ENCODE measurements at regions not wholly inside any gene's neighbourhood (a gene's known extent, or its start where the extent isn't known, plus 50 kb on each side); places are given as distances from the start of the nearest gene placed in this dataset.
"Not testable (repeated sequence)": the region's sequence is repeated elsewhere in the genome, so short reads cannot be mapped to it uniquely, and the experiment has no call there.

DNA sequence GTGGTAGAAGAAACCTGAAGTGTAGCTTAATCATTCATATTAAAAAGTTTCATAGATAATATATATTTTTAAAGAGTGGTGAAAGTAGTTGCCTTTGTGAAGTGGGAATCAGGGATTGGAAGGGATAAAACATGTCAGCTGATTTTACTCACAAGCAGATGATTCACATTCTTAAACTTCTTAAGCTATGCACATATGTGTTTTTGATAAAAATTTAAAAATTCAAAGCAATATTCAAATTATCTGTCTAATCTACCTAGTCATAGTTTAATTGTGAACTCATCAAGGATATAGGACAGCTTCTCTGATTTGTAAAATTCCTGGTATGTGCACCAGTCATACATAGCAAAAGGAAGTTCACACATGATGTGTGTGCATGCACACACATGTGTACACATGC lies 520.6 kb upstream of the PITX2 start:
- H3K36me3 Mint-ChIP-seq: no peaks in the 10 kb centered on the region
- no peaks in the 10 kb centered on the region for H3K27me3 Mint-ChIP-seq
- H3K27ac Mint-ChIP-seq: no peak overlapping the region
- H3K4me1 Mint-ChIP-seq (ENCODE audit: unreplicated experiment): no peaks in the 10 kb centered on the region
- H3K4me3 Mint-ChIP-seq: no peak overlapping the region
- no peaks in the 10 kb centered on the region for H3K9me3 Mint-ChIP-seq
- TF ChIP-seq, protein P1, sequence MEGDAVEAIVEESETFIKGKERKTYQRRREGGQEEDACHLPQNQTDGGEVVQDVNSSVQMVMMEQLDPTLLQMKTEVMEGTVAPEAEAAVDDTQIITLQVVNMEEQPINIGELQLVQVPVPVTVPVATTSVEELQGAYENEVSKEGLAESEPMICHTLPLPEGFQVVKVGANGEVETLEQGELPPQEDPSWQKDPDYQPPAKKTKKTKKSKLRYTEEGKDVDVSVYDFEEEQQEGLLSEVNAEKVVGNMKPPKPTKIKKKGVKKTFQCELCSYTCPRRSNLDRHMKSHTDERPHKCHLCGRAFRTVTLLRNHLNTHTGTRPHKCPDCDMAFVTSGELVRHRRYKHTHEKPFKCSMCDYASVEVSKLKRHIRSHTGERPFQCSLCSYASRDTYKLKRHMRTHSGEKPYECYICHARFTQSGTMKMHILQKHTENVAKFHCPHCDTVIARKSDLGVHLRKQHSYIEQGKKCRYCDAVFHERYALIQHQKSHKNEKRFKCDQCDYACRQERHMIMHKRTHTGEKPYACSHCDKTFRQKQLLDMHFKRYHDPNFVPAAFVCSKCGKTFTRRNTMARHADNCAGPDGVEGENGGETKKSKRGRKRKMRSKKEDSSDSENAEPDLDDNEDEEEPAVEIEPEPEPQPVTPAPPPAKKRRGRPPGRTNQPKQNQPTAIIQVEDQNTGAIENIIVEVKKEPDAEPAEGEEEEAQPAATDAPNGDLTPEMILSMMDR (conservative IDR thresholded peaks at IDR 0.05): no peak
- DNase-seq (ENCODE audit: extremely low spot score, unreplicated experiment): no peak

- Mint-ChIP-seq H3K4me3 (no peak overlapping the region), H3K27ac (no peak overlapping the region), H3K4me1 (ENCODE audit: unreplicated experiment) (no peaks in the 10 kb centered on the region), H3K27me3 (no peaks in the 10 kb centered on the region), H3K9me3 (peaks cover 4% of the 10 kb centered on the region), H3K36me3 (no peaks in the 10 kb centered on the region)
- DNase-seq (ENCODE audit: extremely low spot score, unreplicated experiment): no peak
- TF ChIP-seq, protein P1 (conservative IDR thresholded peaks at IDR 0.05): no peak
These were observed 532.1 kb upstream of the PITX2 start for GRCh38 chr4:111154934-111155333.

DNA sequence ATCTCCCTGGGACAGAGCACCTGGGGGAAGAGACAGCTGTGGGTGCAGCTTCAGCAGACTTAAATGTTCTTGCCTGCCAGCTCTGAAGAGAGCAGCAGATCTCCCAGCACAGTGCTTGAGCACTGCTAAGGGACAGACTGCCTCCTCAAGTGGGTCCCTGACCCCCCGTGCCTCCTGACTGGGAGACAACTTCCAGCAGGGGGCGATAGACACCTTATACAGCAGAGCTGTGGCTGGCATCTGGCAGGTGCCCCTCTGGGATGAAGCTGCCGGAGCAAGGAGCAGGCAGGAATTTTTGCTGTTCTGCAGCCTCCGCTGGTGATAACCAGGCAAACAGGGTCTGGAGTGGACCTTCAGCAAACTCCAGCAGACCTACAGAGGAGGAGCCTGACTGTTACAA lies 541.7 kb upstream of the PITX2 start:
- not testable (repeated sequence) for H3K36me3 Mint-ChIP-seq; DNase-seq (ENCODE audit: extremely low spot score, unreplicated experiment); H3K4me3 Mint-ChIP-seq; H3K27me3 Mint-ChIP-seq; H3K4me1 Mint-ChIP-seq (ENCODE audit: unreplicated experiment); H3K27ac Mint-ChIP-seq; H3K9me3 Mint-ChIP-seq
- TF ChIP-seq, protein P1 (conservative IDR thresholded peaks at IDR 0.05): peak; percentile 54

GRCh38 chr4:111174331-111174730 lies 551.5 kb upstream of the PITX2 start:
- DNase-seq (ENCODE audit: extremely low spot score, unreplicated experiment): no peak
- no peak overlapping the region for H3K4me3 Mint-ChIP-seq
- H3K27me3 Mint-ChIP-seq: no peaks in the 10 kb centered on the region
- no peaks in the 10 kb centered on the region for H3K4me1 Mint-ChIP-seq (ENCODE audit: unreplicated experiment)
- TF ChIP-seq, protein P1 (conservative IDR thresholded peaks at IDR 0.05): no peak
- H3K36me3 Mint-ChIP-seq: no peaks in the 10 kb centered on the region
- no peaks in the 10 kb centered on the region for H3K9me3 Mint-ChIP-seq
- no peak overlapping the region for H3K27ac Mint-ChIP-seq

DNA sequence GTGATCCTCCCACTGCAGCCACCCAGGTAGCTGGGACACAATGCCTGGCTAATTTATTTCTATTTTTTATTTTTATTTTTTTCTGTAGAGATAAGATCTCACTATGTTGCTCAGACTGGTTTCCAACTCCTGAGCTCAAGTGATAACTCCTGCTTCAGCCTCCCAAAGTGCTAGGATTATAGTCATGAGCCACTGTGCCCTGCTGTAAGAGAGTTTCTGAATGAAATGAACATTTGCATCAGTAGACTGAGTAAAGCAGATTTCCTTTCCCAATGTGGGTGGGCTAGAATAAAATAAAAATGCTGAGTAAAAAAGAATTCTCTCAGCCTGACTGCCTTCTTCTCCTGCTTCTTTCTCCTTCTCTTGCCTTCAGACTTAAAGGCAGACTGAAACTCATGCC lies 555.4 kb upstream of the PITX2 start:
- Mint-ChIP-seq H3K4me3 (no peak overlapping the region), H3K9me3 (no peaks in the 10 kb centered on the region), H3K27ac (no peak overlapping the region), H3K4me1 (ENCODE audit: unreplicated experiment) (no peaks in the 10 kb centered on the region), H3K36me3 (no peaks in the 10 kb centered on the region), H3K27me3 (no peaks in the 10 kb centered on the region)
- TF ChIP-seq, protein P1 (conservative IDR thresholded peaks at IDR 0.05): no peak
- DNase-seq (ENCODE audit: extremely low spot score, unreplicated experiment): no peak

DNA sequence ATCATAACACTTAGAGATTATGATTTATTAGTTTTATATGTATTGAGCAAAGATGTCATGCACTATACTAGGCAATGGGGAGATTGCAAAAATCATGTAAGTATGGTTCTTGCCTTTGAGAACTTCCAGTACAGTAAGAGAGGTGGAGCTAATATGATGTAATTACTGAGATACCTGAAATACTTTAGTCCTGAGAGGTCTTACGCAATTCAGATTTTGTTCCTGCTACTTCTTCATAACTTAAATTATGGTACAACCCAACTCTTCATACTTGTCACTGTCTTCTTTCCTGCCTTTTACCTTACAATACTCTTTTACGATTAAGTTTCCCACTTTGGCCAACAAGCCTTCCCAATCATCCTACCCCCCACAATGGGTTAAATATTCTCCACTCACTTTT lies 564.2 kb upstream of the PITX2 start:
- Mint-ChIP-seq H3K27me3 (no peaks in the 10 kb centered on the region), H3K9me3 (no peaks in the 10 kb centered on the region), H3K4me3 (no peak overlapping the region), H3K4me1 (ENCODE audit: unreplicated experiment) (no peaks in the 10 kb centered on the region), H3K27ac (no peak overlapping the region), H3K36me3 (no peaks in the 10 kb centered on the region)
- no peak for DNase-seq (ENCODE audit: extremely low spot score, unreplicated experiment)
- TF ChIP-seq, protein P1 (conservative IDR thresholded peaks at IDR 0.05): no peak

All from type B pancreatic cell (in vitro differentiated cells).